ENCODE measurements at regions not wholly inside any gene's neighbourhood (a gene's known extent, or its start where the extent isn't known, plus 50 kb on each side); places are given as distances from the start of the nearest gene placed in this dataset.

DNA sequence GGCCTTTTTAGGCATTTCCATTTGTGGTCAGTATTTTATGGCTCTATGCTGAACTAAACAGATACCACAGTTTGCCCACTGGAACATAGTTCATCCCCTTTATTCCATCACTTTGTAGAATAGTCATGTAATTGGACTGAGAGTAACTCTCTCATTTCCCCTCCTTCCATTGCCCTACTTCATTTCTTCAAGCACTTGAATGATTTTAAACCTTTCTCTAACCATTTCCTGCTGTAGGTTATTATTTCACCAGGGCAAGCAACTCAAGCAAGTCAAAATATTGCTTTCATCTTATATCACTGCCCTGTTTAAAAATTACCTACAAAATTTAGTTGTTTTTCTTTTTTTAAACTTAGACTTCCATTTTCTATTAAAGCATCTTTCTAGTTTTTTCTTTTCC lies 177.0 kb downstream of the RAP2B start:
- Histone ChIP-seq H3K79me2 (ENCODE audit: control insufficient read depth, low read length) (no peaks in the 10 kb centered on the region), H3F3A (ENCODE audit: control insufficient read depth, insufficient read depth) (no peaks in the 10 kb centered on the region), H3K27ac (ENCODE audit: low read depth, low read length) (no peak overlapping the region), H4K20me1 (ENCODE audit: control insufficient read depth, insufficient read depth, low read depth, low read length) (no peaks in the 10 kb centered on the region), H3K36me3 (ENCODE audit: control insufficient read depth, low read length) (no peaks in the 10 kb centered on the region), H3K4me3 (ENCODE audit: low read length) (no peak overlapping the region), H3K4me2 (ENCODE audit: low read length) (no peak overlapping the region), H3K9me3 (ENCODE audit: control insufficient read depth, insufficient read depth, low read length) (no peaks in the 10 kb centered on the region), H3K4me1 (ENCODE audit: control insufficient read depth, low read length) (no peaks in the 10 kb centered on the region), H3K9me2 (replicated peaks; ENCODE audit: control insufficient read depth, low read length) (no peaks in the 10 kb centered on the region), H3K27me3 (ENCODE audit: control insufficient read depth, low read length) (no peaks in the 10 kb centered on the region)
- TF ChIP-seq, protein P1, sequence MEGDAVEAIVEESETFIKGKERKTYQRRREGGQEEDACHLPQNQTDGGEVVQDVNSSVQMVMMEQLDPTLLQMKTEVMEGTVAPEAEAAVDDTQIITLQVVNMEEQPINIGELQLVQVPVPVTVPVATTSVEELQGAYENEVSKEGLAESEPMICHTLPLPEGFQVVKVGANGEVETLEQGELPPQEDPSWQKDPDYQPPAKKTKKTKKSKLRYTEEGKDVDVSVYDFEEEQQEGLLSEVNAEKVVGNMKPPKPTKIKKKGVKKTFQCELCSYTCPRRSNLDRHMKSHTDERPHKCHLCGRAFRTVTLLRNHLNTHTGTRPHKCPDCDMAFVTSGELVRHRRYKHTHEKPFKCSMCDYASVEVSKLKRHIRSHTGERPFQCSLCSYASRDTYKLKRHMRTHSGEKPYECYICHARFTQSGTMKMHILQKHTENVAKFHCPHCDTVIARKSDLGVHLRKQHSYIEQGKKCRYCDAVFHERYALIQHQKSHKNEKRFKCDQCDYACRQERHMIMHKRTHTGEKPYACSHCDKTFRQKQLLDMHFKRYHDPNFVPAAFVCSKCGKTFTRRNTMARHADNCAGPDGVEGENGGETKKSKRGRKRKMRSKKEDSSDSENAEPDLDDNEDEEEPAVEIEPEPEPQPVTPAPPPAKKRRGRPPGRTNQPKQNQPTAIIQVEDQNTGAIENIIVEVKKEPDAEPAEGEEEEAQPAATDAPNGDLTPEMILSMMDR (IDR thresholded peaks at IDR 0.05; ENCODE audit: low read depth, low read length, poor library complexity, severe bottlenecking), result no peak
- no peak for TF ChIP-seq EZH2phosphoT487 (IDR thresholded peaks at IDR 0.05; ENCODE audit: borderline replicate concordance, low read length)

DNA sequence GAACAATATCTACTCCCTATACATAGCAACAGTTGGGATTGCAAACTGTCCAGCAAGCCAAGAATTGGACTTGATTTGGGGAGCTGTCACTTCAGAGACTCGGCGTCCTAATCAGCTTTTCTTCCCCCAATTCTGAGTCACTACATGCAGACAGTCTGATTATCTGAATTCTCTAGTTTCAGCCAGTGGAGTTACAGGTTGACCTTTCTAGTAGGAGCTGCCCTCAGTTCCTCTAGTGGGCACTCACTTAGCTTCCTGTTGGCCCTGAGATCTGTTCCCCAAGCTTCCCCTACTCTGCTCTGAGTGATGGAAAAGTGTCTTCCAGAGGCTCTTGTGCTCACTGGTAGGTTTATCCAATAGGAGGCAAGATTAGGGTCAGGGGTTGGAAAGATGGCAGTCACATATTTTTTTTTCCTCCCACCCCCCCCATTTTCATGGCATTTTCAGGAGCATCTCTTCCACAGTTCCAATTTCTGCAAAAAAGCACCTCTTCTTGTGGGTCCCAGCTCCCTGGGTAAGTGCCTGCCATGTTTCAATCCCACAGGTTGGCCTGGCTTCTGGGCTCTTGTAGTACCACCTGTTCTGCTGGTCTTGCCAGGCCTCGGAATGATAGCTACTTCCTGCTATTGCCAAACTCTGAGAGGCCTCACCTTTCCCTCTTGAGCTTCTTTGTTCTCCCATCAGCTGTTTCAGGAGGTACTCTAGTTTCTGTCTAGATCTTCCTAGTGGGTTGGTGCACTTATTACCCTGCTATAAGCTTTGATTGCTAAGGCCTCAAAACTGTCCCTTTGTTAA lies 182.2 kb downstream of the RAP2B start:
- Histone ChIP-seq H3F3A (ENCODE audit: control insufficient read depth, insufficient read depth) (no peaks in the 10 kb centered on the region), H3K27ac (ENCODE audit: low read depth, low read length) (no peak overlapping the region), H3K9me2 (replicated peaks; ENCODE audit: control insufficient read depth, low read length) (no peaks in the 10 kb centered on the region), H3K9me3 (ENCODE audit: control insufficient read depth, insufficient read depth, low read length) (no peaks in the 10 kb centered on the region), H3K4me2 (ENCODE audit: low read length) (no peak overlapping the region), H3K27me3 (ENCODE audit: control insufficient read depth, low read length) (no peaks in the 10 kb centered on the region), H3K36me3 (ENCODE audit: control insufficient read depth, low read length) (no peaks in the 10 kb centered on the region), H4K20me1 (ENCODE audit: control insufficient read depth, insufficient read depth, low read depth, low read length) (no peaks in the 10 kb centered on the region), H3K4me1 (ENCODE audit: control insufficient read depth, low read length) (no peaks in the 10 kb centered on the region), H3K79me2 (ENCODE audit: control insufficient read depth, low read length) (no peaks in the 10 kb centered on the region), H3K4me3 (ENCODE audit: low read length) (no peak overlapping the region)
- no peak for TF ChIP-seq EZH2phosphoT487 (IDR thresholded peaks at IDR 0.05; ENCODE audit: borderline replicate concordance, low read length)
- TF ChIP-seq, protein P1 (IDR thresholded peaks at IDR 0.05; ENCODE audit: low read depth, low read length, poor library complexity, severe bottlenecking), result no peak

DNA sequence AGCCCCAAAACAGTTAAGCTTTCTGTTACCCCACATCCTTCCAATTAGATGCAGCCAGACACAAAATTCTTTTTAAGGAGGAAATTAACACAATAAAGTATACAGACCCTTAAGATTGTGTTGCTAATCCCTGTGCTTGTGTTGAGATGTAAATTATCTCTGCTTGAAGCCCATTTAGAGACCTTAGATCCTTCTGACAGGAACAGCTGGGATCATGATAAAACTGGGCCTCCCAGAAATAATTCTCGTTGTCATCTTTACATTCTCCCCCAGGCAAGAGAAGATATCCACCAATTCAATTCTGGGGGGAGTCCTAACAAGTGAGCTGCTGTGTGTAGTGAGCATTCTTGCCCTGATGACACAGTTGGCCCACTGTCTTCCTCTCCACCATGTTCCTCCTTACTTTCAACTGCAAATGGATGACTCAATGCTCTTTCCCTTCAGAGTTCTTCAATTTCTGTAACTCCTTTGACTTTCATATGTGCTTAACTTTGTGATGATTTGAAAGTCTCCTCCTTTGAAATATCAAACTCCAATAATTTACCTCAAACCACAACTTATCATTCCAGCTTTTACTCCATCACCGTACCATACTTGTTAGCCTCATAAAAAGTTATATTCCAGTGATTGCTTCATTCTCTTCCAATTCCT lies 186.6 kb downstream of the RAP2B start:
- Histone ChIP-seq H3F3A (ENCODE audit: control insufficient read depth, insufficient read depth) (no peaks in the 10 kb centered on the region), H3K27ac (ENCODE audit: low read depth, low read length) (no peak overlapping the region), H3K4me3 (ENCODE audit: low read length) (no peak overlapping the region), H3K36me3 (ENCODE audit: control insufficient read depth, low read length) (no peaks in the 10 kb centered on the region), H3K79me2 (ENCODE audit: control insufficient read depth, low read length) (no peaks in the 10 kb centered on the region), H4K20me1 (ENCODE audit: control insufficient read depth, insufficient read depth, low read depth, low read length) (no peaks in the 10 kb centered on the region), H3K4me1 (ENCODE audit: control insufficient read depth, low read length) (no peaks in the 10 kb centered on the region), H3K27me3 (ENCODE audit: control insufficient read depth, low read length) (no peaks in the 10 kb centered on the region), H3K4me2 (ENCODE audit: low read length) (no peak overlapping the region), H3K9me3 (ENCODE audit: control insufficient read depth, insufficient read depth, low read length) (no peaks in the 10 kb centered on the region), H3K9me2 (replicated peaks; ENCODE audit: control insufficient read depth, low read length) (no peaks in the 10 kb centered on the region)
- TF ChIP-seq EZH2phosphoT487 (IDR thresholded peaks at IDR 0.05; ENCODE audit: borderline replicate concordance, low read length), result no peak
- TF ChIP-seq, protein P1 (IDR thresholded peaks at IDR 0.05; ENCODE audit: low read depth, low read length, poor library complexity, severe bottlenecking), result no peak
